WTC11 (cell line): ENCODE measurements at regions not wholly inside any gene's neighbourhood (a gene's known extent, or its start where the extent isn't known, plus 50 kb on each side); places are given as distances from the start of the nearest gene placed in this dataset.

Experiments used
- ATAC-seq: fragments of 200-7000 bp; cut with Tn5 transposase; 2 replicates; pipeline ENCODE4 v1.10.0; 2021; ENCODE audit warnings: mild to moderate bottlenecking, moderate library complexity
- CTCF ChIA-PET: fragments of 300-600 bp; sonication (Branson Sonifier 250); formaldehyde crosslinking; loops from one replicate; lab custom pipeline; 2021; ENCODE audit warnings: antibody characterized with exemption; lab: Charles Lee
- POLR2A ChIA-PET: fragments of 350-600 bp; sonication (Branson Sonifier 250); formaldehyde crosslinking; loops from one replicate; lab custom pipeline; 2021; ENCODE audit warnings: antibody characterized with exemption; lab: Charles Lee
- DNase-seq: peaks from one replicate; pipeline ENCODE4 v3.0.0; 2021; ENCODE audit warnings: low spot score
- H3K27ac Mint-ChIP-seq: 2 replicates; pipeline ENCODE4 v1.8.0; 2021; ENCODE audit warnings: mixed read lengths
- H3K27me3 Mint-ChIP-seq: 2 replicates; pipeline ENCODE4 v1.8.0; 2021; ENCODE audit warnings: low read depth, mild to moderate bottlenecking, moderate library complexity, mixed read lengths
- H3K36me3 Mint-ChIP-seq: 2 replicates; pipeline ENCODE4 v1.8.0; 2021; ENCODE audit warnings: mixed read lengths
- H3K4me1 Mint-ChIP-seq: 2 replicates; pipeline ENCODE4 v1.8.0; 2022; ENCODE audit warnings: mixed read lengths
- H3K4me3 Mint-ChIP-seq: 2 replicates; pipeline ENCODE4 v1.8.0; 2021; ENCODE audit warnings: mild to moderate bottlenecking, moderate library complexity, mixed read lengths
- H3K9me3 Mint-ChIP-seq: 2 replicates; pipeline ENCODE4 v1.8.0; 2021; ENCODE audit warnings: mixed read lengths
- ATF1 ChIP-seq: sonication (generic); formaldehyde crosslinking; IDR thresholded peaks from 2 replicates; pipeline ENCODE4 v1.8.1; 2023; ENCODE audit warnings: mild to moderate bottlenecking, moderate library complexity, missing genetic modification reagents
- ESRRA ChIP-seq: sonication (generic); formaldehyde crosslinking; IDR thresholded peaks from 2 replicates; pipeline ENCODE4 v1.8.1; 2022; ENCODE audit warnings: mild to moderate bottlenecking, missing genetic modification reagents, borderline replicate concordance
- ETV6 ChIP-seq: sonication (generic); formaldehyde crosslinking; IDR thresholded peaks from 2 replicates; pipeline ENCODE4 v1.8.1; 2022; ENCODE audit warnings: mild to moderate bottlenecking, missing genetic modification reagents
- FOXJ3 ChIP-seq: sonication (generic); formaldehyde crosslinking; IDR thresholded peaks from 2 replicates; pipeline ENCODE4 v1.9.0; 2021; ENCODE audit warnings: missing genetic modification reagents, mild to moderate bottlenecking, borderline replicate concordance
- GRHL2 ChIP-seq: fragments of 250-450 bp; sonication (Bioruptor Pico); IDR thresholded peaks from 2 replicates; pipeline ENCODE4 v1.8.0; 2022; ENCODE audit warnings: mild to moderate bottlenecking, moderate library complexity; ENCODE audit not compliant: insufficient replicate concordance, severe bottlenecking
- KAT7 ChIP-seq: sonication (generic); formaldehyde crosslinking; IDR thresholded peaks from 2 replicates; pipeline ENCODE4 v1.8.1; 2023; ENCODE audit warnings: missing genetic modification reagents, mild to moderate bottlenecking, borderline replicate concordance
- NFE2L1 ChIP-seq: sonication (generic); formaldehyde crosslinking; IDR thresholded peaks from 2 replicates; pipeline ENCODE4 v1.8.1; 2023; ENCODE audit warnings: missing genetic modification reagents
- NFYB ChIP-seq: sonication (generic); formaldehyde crosslinking; conservative IDR thresholded peaks from 2 replicates; pipeline ENCODE4 v1.8.0; 2022; ENCODE audit warnings: low read depth, missing genetic modification reagents
- OVOL2 ChIP-seq: fragments of 250-450 bp; sonication (Bioruptor Pico); IDR thresholded peaks from 2 replicates; pipeline ENCODE4 v1.9.0; 2021; ENCODE audit warnings: mild to moderate bottlenecking, borderline replicate concordance
- SOX15 ChIP-seq: fragments of 250-450 bp; sonication (Bioruptor Pico); IDR thresholded peaks from 2 replicates; pipeline ENCODE4 v1.9.0; 2021; ENCODE audit warnings: mild to moderate bottlenecking
- TEAD1 ChIP-seq: sonication (generic); formaldehyde crosslinking; IDR thresholded peaks from 2 replicates; pipeline ENCODE4 v1.8.0; 2022; ENCODE audit warnings: mild to moderate bottlenecking, missing genetic modification reagents
- TEAD4 ChIP-seq: sonication (generic); formaldehyde crosslinking; IDR thresholded peaks from 2 replicates; pipeline ENCODE4 v1.8.0; 2022; ENCODE audit warnings: mild to moderate bottlenecking, missing genetic modification reagents
- ZBTB21 ChIP-seq: sonication (generic); formaldehyde crosslinking; IDR thresholded peaks from 2 replicates; pipeline ENCODE4 v1.8.1; 2023; ENCODE audit warnings: mild to moderate bottlenecking, missing genetic modification reagents, borderline replicate concordance
- ZNF219 ChIP-seq: sonication (generic); formaldehyde crosslinking; IDR thresholded peaks from 2 replicates; pipeline ENCODE4 v1.8.0; 2023; ENCODE audit warnings: missing genetic modification reagents, mild to moderate bottlenecking, borderline replicate concordance
- ZNF263 ChIP-seq: sonication (generic); formaldehyde crosslinking; IDR thresholded peaks from 2 replicates; pipeline ENCODE4 v1.8.1; 2022; ENCODE audit warnings: low read depth, mild to moderate bottlenecking, moderate library complexity, missing genetic modification reagents
- ZNF317 ChIP-seq: sonication (generic); formaldehyde crosslinking; IDR thresholded peaks from 2 replicates; pipeline ENCODE4 v1.8.1; 2023; ENCODE audit warnings: low read depth, mild to moderate bottlenecking, moderate library complexity, missing genetic modification reagents, borderline replicate concordance
- ZNF423 ChIP-seq: fragments of 250-450 bp; sonication (Bioruptor Pico); IDR thresholded peaks from 2 replicates; pipeline ENCODE4 v2.1.2; 2022; ENCODE audit warnings: mild to moderate bottlenecking, moderate library complexity
- TF ChIP-seq, protein P1 (sequence below): sonication (generic); formaldehyde crosslinking; IDR thresholded peaks from 2 replicates; pipeline ENCODE4 v1.8.1; 2023; ENCODE audit warnings: mild to moderate bottlenecking, missing genetic modification reagents, borderline replicate concordance
- TF ChIP-seq, protein P2 (sequence below): sonication (generic); formaldehyde crosslinking; IDR thresholded peaks from 2 replicates; pipeline ENCODE4 v1.8.1; 2022; ENCODE audit warnings: missing genetic modification reagents, borderline replicate concordance
- TF ChIP-seq, protein P3 (sequence below): fragments of 250-450 bp; sonication (Bioruptor Pico); IDR thresholded peaks from 2 replicates; pipeline ENCODE4 v2.1.2; 2022; ENCODE audit warnings: mild to moderate bottlenecking, moderate library complexity
- TF ChIP-seq, protein P4 (sequence below): sonication (generic); formaldehyde crosslinking; IDR thresholded peaks from 2 replicates; pipeline ENCODE4 v1.8.1; 2023; ENCODE audit warnings: mild to moderate bottlenecking, moderate library complexity, missing genetic modification reagents
- TF ChIP-seq, protein P5 (sequence below): sonication (generic); formaldehyde crosslinking; IDR thresholded peaks from 2 replicates; pipeline ENCODE4 v1.8.1; 2022; ENCODE audit warnings: mild to moderate bottlenecking, missing genetic modification reagents, moderate library complexity, borderline replicate concordance
- TF ChIP-seq, protein P6 (sequence below): sonication (generic); formaldehyde crosslinking; IDR thresholded peaks from 2 replicates; pipeline ENCODE4 v1.8.1; 2022; ENCODE audit warnings: mild to moderate bottlenecking, moderate library complexity, missing genetic modification reagents
- TF ChIP-seq, protein P7 (sequence below): sonication (generic); formaldehyde crosslinking; conservative IDR thresholded peaks from 2 replicates; pipeline ENCODE4 v1.8.1; 2023; ENCODE audit warnings: mild to moderate bottlenecking, low read depth, missing genetic modification reagents, moderate library complexity

DNA sequence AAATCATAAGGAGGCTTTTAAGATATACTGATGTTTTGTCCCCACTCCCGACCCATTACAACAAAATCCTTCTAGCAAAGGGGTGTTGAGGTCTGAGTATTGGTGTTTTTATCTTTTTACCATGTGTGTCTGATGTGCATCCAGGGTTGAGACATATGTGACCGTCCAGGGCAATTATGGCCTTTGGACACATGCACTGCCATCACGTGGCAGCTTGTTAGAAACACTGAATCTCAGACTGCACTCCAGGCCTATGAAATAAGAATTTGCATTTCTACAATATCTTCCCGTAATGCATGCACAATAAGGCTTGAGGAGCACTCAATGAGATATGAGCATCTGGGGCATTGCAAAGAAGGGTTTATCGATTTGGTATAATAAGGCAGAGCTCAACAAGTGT lies 235.1 kb upstream of the ZNF804A start (continued):
- TF ChIP-seq, protein P1, sequence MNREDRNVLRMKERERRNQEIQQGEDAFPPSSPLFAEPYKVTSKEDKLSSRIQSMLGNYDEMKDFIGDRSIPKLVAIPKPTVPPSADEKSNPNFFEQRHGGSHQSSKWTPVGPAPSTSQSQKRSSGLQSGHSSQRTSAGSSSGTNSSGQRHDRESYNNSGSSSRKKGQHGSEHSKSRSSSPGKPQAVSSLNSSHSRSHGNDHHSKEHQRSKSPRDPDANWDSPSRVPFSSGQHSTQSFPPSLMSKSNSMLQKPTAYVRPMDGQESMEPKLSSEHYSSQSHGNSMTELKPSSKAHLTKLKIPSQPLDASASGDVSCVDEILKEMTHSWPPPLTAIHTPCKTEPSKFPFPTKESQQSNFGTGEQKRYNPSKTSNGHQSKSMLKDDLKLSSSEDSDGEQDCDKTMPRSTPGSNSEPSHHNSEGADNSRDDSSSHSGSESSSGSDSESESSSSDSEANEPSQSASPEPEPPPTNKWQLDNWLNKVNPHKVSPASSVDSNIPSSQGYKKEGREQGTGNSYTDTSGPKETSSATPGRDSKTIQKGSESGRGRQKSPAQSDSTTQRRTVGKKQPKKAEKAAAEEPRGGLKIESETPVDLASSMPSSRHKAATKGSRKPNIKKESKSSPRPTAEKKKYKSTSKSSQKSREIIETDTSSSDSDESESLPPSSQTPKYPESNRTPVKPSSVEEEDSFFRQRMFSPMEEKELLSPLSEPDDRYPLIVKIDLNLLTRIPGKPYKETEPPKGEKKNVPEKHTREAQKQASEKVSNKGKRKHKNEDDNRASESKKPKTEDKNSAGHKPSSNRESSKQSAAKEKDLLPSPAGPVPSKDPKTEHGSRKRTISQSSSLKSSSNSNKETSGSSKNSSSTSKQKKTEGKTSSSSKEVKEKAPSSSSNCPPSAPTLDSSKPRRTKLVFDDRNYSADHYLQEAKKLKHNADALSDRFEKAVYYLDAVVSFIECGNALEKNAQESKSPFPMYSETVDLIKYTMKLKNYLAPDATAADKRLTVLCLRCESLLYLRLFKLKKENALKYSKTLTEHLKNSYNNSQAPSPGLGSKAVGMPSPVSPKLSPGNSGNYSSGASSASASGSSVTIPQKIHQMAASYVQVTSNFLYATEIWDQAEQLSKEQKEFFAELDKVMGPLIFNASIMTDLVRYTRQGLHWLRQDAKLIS (CRISPR knock-in tag), result no peak
- TF ChIP-seq KAT7 (CRISPR knock-in tag), result no peak
- TF ChIP-seq, protein P2, sequence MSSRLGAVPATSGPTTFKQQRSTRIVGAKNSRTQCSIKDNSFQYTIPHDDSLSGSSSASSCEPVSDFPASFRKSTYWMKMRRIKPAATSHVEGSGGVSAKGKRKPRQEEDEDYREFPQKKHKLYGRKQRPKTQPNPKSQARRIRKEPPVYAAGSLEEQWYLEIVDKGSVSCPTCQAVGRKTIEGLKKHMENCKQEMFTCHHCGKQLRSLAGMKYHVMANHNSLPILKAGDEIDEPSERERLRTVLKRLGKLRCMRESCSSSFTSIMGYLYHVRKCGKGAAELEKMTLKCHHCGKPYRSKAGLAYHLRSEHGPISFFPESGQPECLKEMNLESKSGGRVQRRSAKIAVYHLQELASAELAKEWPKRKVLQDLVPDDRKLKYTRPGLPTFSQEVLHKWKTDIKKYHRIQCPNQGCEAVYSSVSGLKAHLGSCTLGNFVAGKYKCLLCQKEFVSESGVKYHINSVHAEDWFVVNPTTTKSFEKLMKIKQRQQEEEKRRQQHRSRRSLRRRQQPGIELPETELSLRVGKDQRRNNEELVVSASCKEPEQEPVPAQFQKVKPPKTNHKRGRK (CRISPR knock-in tag), result no peak
- no peak for TF ChIP-seq NFYB (CRISPR knock-in tag)
- no peak for TF ChIP-seq ZNF317 (CRISPR knock-in tag)
- TF ChIP-seq, protein P3, sequence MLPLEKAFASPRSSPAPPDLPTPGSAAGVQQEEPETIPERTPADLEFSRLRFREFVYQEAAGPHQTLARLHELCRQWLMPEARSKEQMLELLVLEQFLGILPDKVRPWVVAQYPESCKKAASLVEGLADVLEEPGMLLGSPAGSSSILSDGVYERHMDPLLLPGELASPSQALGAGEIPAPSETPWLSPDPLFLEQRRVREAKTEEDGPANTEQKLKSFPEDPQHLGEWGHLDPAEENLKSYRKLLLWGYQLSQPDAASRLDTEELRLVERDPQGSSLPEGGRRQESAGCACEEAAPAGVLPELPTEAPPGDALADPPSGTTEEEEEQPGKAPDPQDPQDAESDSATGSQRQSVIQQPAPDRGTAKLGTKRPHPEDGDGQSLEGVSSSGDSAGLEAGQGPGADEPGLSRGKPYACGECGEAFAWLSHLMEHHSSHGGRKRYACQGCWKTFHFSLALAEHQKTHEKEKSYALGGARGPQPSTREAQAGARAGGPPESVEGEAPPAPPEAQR, result no peak
- TF ChIP-seq TEAD4, result no peak
- no peak for TF ChIP-seq ZBTB21 (CRISPR knock-in tag)
- TF ChIP-seq ETV6 (CRISPR knock-in tag), result no peak

DNA sequence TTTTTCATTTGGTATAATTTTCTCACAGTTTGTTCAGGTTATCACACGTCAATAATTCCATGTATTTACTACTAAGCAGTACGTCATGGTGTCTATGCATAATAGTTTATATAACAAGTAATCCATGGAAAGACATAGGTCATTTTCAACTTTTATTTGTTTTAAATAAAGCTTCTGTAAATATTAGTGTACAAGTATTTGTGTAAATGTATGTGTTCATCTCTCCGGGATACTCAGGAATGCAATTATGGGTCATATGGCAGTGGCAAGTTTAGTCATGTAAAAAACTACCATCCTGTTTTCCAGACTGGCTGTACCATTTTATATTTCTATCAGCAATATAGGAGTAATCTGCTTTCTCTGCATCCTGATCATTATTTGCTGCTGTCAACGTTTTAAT lies 231.1 kb upstream of the ZNF804A start:
- POLR2A ChIA-PET, result no interaction called here
- no peak overlapping the region for H3K4me3 Mint-ChIP-seq
- TF ChIP-seq NFE2L1 (CRISPR knock-in tag), result no peak
- TF ChIP-seq NFYB (CRISPR knock-in tag), result no peak
- TF ChIP-seq ZNF219 (CRISPR knock-in tag), result no peak
- no peak for TF ChIP-seq ZNF317 (CRISPR knock-in tag)
- TF ChIP-seq, protein P4, sequence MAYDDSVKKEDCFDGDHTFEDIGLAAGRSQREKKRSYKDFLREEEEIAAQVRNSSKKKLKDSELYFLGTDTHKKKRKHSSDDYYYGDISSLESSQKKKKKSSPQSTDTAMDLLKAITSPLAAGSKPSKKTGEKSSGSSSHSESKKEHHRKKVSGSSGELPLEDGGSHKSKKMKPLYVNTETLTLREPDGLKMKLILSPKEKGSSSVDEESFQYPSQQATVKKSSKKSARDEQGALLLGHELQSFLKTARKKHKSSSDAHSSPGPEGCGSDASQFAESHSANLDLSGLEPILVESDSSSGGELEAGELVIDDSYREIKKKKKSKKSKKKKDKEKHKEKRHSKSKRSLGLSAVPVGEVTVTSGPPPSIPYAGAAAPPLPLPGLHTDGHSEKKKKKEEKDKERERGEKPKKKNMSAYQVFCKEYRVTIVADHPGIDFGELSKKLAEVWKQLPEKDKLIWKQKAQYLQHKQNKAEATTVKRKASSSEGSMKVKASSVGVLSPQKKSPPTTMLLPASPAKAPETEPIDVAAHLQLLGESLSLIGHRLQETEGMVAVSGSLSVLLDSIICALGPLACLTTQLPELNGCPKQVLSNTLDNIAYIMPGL (CRISPR knock-in tag), result no peak
- TF ChIP-seq FOXJ3 (CRISPR knock-in tag), result no peak
- TF ChIP-seq ESRRA, result no peak
- no peak for TF ChIP-seq ATF1 (CRISPR knock-in tag)
- TF ChIP-seq, protein P5, sequence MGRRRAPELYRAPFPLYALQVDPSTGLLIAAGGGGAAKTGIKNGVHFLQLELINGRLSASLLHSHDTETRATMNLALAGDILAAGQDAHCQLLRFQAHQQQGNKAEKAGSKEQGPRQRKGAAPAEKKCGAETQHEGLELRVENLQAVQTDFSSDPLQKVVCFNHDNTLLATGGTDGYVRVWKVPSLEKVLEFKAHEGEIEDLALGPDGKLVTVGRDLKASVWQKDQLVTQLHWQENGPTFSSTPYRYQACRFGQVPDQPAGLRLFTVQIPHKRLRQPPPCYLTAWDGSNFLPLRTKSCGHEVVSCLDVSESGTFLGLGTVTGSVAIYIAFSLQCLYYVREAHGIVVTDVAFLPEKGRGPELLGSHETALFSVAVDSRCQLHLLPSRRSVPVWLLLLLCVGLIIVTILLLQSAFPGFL (CRISPR knock-in tag), result no peak
- TF ChIP-seq GRHL2, result no peak
- TF ChIP-seq SOX15 (CRISPR knock-in tag), result no peak
- no peak for TF ChIP-seq ZNF423 (CRISPR knock-in tag)
- TF ChIP-seq, protein P6, sequence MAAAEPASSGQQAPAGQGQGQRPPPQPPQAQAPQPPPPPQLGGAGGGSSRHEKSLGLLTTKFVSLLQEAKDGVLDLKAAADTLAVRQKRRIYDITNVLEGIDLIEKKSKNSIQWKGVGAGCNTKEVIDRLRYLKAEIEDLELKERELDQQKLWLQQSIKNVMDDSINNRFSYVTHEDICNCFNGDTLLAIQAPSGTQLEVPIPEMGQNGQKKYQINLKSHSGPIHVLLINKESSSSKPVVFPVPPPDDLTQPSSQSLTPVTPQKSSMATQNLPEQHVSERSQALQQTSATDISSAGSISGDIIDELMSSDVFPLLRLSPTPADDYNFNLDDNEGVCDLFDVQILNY (CRISPR knock-in tag), result no peak
- no peak for TF ChIP-seq TEAD1
- TF ChIP-seq OVOL2, result no peak
- TF ChIP-seq, protein P7, sequence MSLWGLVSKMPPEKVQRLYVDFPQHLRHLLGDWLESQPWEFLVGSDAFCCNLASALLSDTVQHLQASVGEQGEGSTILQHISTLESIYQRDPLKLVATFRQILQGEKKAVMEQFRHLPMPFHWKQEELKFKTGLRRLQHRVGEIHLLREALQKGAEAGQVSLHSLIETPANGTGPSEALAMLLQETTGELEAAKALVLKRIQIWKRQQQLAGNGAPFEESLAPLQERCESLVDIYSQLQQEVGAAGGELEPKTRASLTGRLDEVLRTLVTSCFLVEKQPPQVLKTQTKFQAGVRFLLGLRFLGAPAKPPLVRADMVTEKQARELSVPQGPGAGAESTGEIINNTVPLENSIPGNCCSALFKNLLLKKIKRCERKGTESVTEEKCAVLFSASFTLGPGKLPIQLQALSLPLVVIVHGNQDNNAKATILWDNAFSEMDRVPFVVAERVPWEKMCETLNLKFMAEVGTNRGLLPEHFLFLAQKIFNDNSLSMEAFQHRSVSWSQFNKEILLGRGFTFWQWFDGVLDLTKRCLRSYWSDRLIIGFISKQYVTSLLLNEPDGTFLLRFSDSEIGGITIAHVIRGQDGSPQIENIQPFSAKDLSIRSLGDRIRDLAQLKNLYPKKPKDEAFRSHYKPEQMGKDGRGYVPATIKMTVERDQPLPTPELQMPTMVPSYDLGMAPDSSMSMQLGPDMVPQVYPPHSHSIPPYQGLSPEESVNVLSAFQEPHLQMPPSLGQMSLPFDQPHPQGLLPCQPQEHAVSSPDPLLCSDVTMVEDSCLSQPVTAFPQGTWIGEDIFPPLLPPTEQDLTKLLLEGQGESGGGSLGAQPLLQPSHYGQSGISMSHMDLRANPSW (CRISPR knock-in tag), result no peak
- no peak for TF ChIP-seq ZNF263 (CRISPR knock-in tag)

More for the DNA sequence above, 231.1 kb upstream of the ZNF804A start:
- Mint-ChIP-seq H3K27ac (no peak overlapping the region), H3K27me3 (no peaks in the 10 kb centered on the region), H3K9me3 (no peaks in the 10 kb centered on the region), H3K36me3 (no peaks in the 10 kb centered on the region), H3K4me1 (peaks cover 7% of the 10 kb centered on the region)
- DNase-seq (no peak), ATAC-seq (no peak)
- CTCF ChIA-PET, result no interaction called here
